Hepatocyte (in vitro differentiated cells): ENCODE measurements at regions not wholly inside any gene's neighbourhood (a gene's known extent, or its start where the extent isn't known, plus 50 kb on each side); places are given as distances from the start of the nearest gene placed in this dataset.

Experiments
- EZH2 ChIP-seq: fragments of 200-600 bp; sonication (generic); IDR thresholded peaks from 2 replicates; pipeline ENCODE4 v1.6.1; 2016; ENCODE audit warnings: antibody characterized with exemption, mild to moderate bottlenecking, borderline replicate concordance
- TF ChIP-seq, protein P1 (sequence below): fragments of 200-600 bp; sonication (generic); IDR thresholded peaks from 2 replicates; pipeline ENCODE4 v1.5.1; 2016; ENCODE audit warnings: antibody characterized with exemption, mild to moderate bottlenecking; ENCODE audit not compliant: poor library complexity

DNA sequence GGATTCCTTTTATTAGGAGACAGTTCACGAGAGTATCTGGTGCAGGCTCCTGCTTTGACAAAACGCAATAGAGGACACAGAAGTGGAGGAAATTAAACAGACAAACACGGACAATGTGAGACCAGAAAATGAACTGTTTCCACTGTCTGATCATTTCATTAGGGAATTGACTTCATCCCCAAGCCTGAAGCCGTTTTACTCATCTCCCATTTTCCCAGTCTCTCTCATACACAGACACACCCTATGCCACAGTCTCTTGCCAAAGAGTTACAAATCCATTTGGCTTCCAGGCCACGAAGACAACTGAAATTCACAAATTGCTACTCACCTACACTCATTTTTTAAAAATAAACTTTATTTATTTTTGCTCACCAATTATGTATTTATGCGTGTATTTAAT, 1087.8 kb upstream of the TMEM132C start:
- TF ChIP-seq, protein P1, sequence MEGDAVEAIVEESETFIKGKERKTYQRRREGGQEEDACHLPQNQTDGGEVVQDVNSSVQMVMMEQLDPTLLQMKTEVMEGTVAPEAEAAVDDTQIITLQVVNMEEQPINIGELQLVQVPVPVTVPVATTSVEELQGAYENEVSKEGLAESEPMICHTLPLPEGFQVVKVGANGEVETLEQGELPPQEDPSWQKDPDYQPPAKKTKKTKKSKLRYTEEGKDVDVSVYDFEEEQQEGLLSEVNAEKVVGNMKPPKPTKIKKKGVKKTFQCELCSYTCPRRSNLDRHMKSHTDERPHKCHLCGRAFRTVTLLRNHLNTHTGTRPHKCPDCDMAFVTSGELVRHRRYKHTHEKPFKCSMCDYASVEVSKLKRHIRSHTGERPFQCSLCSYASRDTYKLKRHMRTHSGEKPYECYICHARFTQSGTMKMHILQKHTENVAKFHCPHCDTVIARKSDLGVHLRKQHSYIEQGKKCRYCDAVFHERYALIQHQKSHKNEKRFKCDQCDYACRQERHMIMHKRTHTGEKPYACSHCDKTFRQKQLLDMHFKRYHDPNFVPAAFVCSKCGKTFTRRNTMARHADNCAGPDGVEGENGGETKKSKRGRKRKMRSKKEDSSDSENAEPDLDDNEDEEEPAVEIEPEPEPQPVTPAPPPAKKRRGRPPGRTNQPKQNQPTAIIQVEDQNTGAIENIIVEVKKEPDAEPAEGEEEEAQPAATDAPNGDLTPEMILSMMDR, result no peak
- no peak for TF ChIP-seq EZH2
